ENCODE measurements at regions not wholly inside any gene's neighbourhood (a gene's known extent, or its start where the extent isn't known, plus 50 kb on each side); places are given as distances from the start of the nearest gene placed in this dataset.
A peak's percentile ranks its signal among the peaks of the same experiment; 100 is the strongest.

GRCh38 chr4:128665514-128665913 lies 144.0 kb upstream of the JADE1 start:
- no peak for DNase-seq (ENCODE audit: low read depth)
- no peak for TF ChIP-seq CTCF (IDR thresholded peaks at IDR 0.05; ENCODE audit: control insufficient read depth, extremely low read depth, insufficient read depth)
- no peak overlapping the region for H3K4me3 ChIP-seq (ENCODE audit: low read depth, low read length)

GRCh38 chr4:128663325-128663724 lies 146.2 kb upstream of the JADE1 start:
- no peak for TF ChIP-seq CTCF (IDR thresholded peaks at IDR 0.05; ENCODE audit: control insufficient read depth, extremely low read depth, insufficient read depth)
- H3K4me3 ChIP-seq (ENCODE audit: low read depth, low read length), result no peak overlapping the region
- peak; percentile 46 for DNase-seq (ENCODE audit: low read depth)

GRCh38 chr4:128661479-128661878 lies 148.0 kb upstream of the JADE1 start:
- no peak overlapping the region for H3K4me3 ChIP-seq (ENCODE audit: low read depth, low read length)
- no peak for TF ChIP-seq CTCF (IDR thresholded peaks at IDR 0.05; ENCODE audit: control insufficient read depth, extremely low read depth, insufficient read depth)
- no peak for DNase-seq (ENCODE audit: low read depth)

GRCh38 chr4:128660361-128661215 lies 148.9 kb upstream of the JADE1 start:
- peak; percentile 89 for DNase-seq (ENCODE audit: low read depth)
- H3K4me3 ChIP-seq (ENCODE audit: low read depth, low read length), result no peak overlapping the region
- no peak for TF ChIP-seq CTCF (IDR thresholded peaks at IDR 0.05; ENCODE audit: control insufficient read depth, extremely low read depth, insufficient read depth)

DNA sequence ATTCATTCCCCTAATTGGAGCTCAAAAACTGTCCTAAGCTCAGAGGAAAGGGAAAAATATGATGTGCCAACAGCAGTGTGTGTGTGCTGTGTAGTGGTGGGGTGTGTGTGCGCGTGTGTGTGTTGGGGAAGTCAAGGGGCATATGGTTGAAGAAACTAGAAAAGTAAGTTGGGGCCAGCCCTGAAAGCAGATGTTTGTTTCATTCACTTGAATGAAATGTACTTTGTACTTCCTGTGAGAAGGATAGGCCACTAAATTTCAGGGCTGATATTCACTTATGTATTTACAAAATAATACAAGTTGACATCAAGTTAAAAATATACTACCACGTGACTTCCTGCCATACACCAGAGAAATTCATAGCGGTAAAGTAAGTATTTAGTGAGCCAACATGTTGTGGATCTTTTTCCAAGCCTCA lies 151.3 kb upstream of the JADE1 start:
- TF ChIP-seq CTCF (IDR thresholded peaks at IDR 0.05; ENCODE audit: control insufficient read depth, extremely low read depth, insufficient read depth), result no peak
- DNase-seq (ENCODE audit: low read depth), result no peak

DNA sequence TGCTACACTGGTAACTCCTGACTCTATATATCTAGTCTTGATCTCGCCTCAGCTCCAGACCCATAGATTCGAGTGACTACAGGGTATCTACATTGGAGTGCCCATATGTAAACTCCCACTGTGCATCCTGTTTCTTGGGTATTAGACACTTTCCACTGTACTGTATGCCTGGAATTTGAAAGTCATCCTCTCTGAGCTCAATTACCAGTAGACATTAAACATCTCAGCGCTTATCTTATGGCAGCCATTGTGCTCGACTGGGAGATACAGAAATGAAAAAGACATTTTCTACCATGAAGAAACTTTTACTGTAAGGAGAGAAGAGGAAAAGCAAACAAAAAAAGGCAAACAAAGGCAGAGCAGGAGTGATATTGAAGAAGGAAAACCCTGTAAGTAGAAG lies 151.9 kb upstream of the JADE1 start:
- TF ChIP-seq CTCF (IDR thresholded peaks at IDR 0.05; ENCODE audit: control insufficient read depth, extremely low read depth, insufficient read depth), result no peak
- DNase-seq (ENCODE audit: low read depth), result no peak
- H3K4me3 ChIP-seq (ENCODE audit: low read depth, low read length), result no peak overlapping the region

More for the DNA sequence above, 151.3 kb upstream of the JADE1 start:
- no peak overlapping the region for H3K4me3 ChIP-seq (ENCODE audit: low read depth, low read length)

- H3K4me3 ChIP-seq (ENCODE audit: low read depth, low read length), result no peak overlapping the region
- no peak for TF ChIP-seq CTCF (IDR thresholded peaks at IDR 0.05; ENCODE audit: control insufficient read depth, extremely low read depth, insufficient read depth)
- no peak for DNase-seq (ENCODE audit: low read depth)
Measured at GRCh38 chr4:128654465-128654864, 155.0 kb upstream of the JADE1 start.
